Activated CD4-positive, alpha-beta T cell treated with anti-CD3 and anti-CD28 coated beads, Interleukin-2, amount 50 U/mL, for 1 hour (primary cell): ENCODE measurements at regions not wholly inside any gene's neighbourhood (a gene's known extent, or its start where the extent isn't known, plus 50 kb on each side); places are given as distances from the start of the nearest gene placed in this dataset.

ENCODE experiments used
- DNase-seq: peaks from one replicate; pipeline ENCODE4 v3.0.0-alpha.2; 2020

GRCh38 chr21:27837936-27838335 is 871.0 kb upstream of the ADAMTS5 start:
- DNase-seq = no peak

GRCh38 chr21:27833298-27833697 is 866.4 kb upstream of the ADAMTS5 start:
- no peak for DNase-seq

GRCh38 chr21:27831816-27832569 is 865.1 kb upstream of the ADAMTS5 start:
- no peak for DNase-seq

GRCh38 chr21:27831177-27831576 is 864.3 kb upstream of the ADAMTS5 start:
- DNase-seq = no peak

GRCh38 chr21:27827972-27828371 is 861.1 kb upstream of the ADAMTS5 start:
- DNase-seq = no peak

- DNase-seq = no peak
Observed at GRCh38 chr21:27825035-27825434, 858.1 kb upstream of the ADAMTS5 start.

- no peak for DNase-seq
Observed at GRCh38 chr21:27823652-27824201, 856.8 kb upstream of the ADAMTS5 start.

- DNase-seq = no peak
Observed at GRCh38 chr21:27820342-27820741, 853.5 kb upstream of the ADAMTS5 start.

GRCh38 chr21:27819299-27819698 is 852.4 kb upstream of the ADAMTS5 start:
- DNase-seq = no peak

GRCh38 chr21:27818847-27819246 is 852.0 kb upstream of the ADAMTS5 start:
- DNase-seq = no peak

GRCh38 chr21:27817902-27818623 is 851.2 kb upstream of the ADAMTS5 start:
- DNase-seq = no peak

- DNase-seq = no peak
Observed at GRCh38 chr21:27817074-27817473, 850.2 kb upstream of the ADAMTS5 start.

GRCh38 chr21:27816301-27816700 is 849.4 kb upstream of the ADAMTS5 start:
- no peak for DNase-seq

GRCh38 chr21:27814226-27814625 is 847.3 kb upstream of the ADAMTS5 start:
- DNase-seq = no peak

GRCh38 chr21:27813750-27814149 is 846.9 kb upstream of the ADAMTS5 start:
- DNase-seq = no peak

- DNase-seq = no peak
Observed at GRCh38 chr21:27813344-27813743, 846.5 kb upstream of the ADAMTS5 start.

- DNase-seq = no peak
Observed at GRCh38 chr21:27812279-27812678, 845.4 kb upstream of the ADAMTS5 start.

GRCh38 chr21:27808923-27809322 is 842.0 kb upstream of the ADAMTS5 start:
- no peak for DNase-seq

- no peak for DNase-seq
Observed at GRCh38 chr21:27807596-27807995, 840.7 kb upstream of the ADAMTS5 start.

GRCh38 chr21:27806281-27806680 is 839.4 kb upstream of the ADAMTS5 start:
- no peak for DNase-seq

- no peak for DNase-seq
Observed at GRCh38 chr21:27805696-27806095, 838.8 kb upstream of the ADAMTS5 start.

GRCh38 chr21:27804515-27804914 is 837.6 kb upstream of the ADAMTS5 start:
- no peak for DNase-seq

GRCh38 chr21:27803571-27803970 is 836.7 kb upstream of the ADAMTS5 start:
- DNase-seq = no peak

- DNase-seq = no peak
Observed at GRCh38 chr21:27802816-27803475, 836.1 kb upstream of the ADAMTS5 start.
